ENCODE measurements at regions not wholly inside any gene's neighbourhood (a gene's known extent, or its start where the extent isn't known, plus 50 kb on each side); places are given as distances from the start of the nearest gene placed in this dataset.

GRCh38 chr5:128773378-128773777, 191.9 kb upstream of the SLC27A6 start:
- no peaks in the 10 kb centered on the region for H3K9me3 ChIP-seq (ENCODE audit: low read depth)
- no peak overlapping the region for H3K4me3 ChIP-seq
- DNase-seq (ENCODE audit: low read depth in 1 of 2, low spot score in 1 of 2), result peak in 1 of 2 donors; percentile 14

GRCh38 chr5:128774605-128775004, 190.7 kb upstream of the SLC27A6 start:
- H3K36me3 ChIP-seq, result no peaks in the 10 kb centered on the region
- H3K4me1 ChIP-seq (ENCODE audit: low read depth), result peaks cover 31% of the 10 kb centered on the region
- H3K27me3 ChIP-seq, result no peaks in the 10 kb centered on the region
- DNase-seq (ENCODE audit: low read depth in 1 of 2, low spot score in 1 of 2), result peak in 1 of 2 donors; percentile 92
- H3K9me3 ChIP-seq (ENCODE audit: low read depth), result no peaks in the 10 kb centered on the region
- no peak overlapping the region for H3K27ac ChIP-seq
- no peak overlapping the region for H3K4me3 ChIP-seq
- TF ChIP-seq CTCF (IDR thresholded peaks at IDR 0.05; ENCODE audit: low read depth, low read length), result no peak

More at GRCh38 chr5:128773378-128773777, 191.9 kb upstream of the SLC27A6 start:
- Histone ChIP-seq H3K27ac (no peak overlapping the region), H3K27me3 (no peaks in the 10 kb centered on the region), H3K36me3 (no peaks in the 10 kb centered on the region), H3K4me1 (ENCODE audit: low read depth) (peaks cover 28% of the 10 kb centered on the region)
- TF ChIP-seq CTCF (IDR thresholded peaks at IDR 0.05; ENCODE audit: low read depth, low read length), result no peak

- H3K4me3 ChIP-seq, result no peak overlapping the region
- no peak overlapping the region for H3K27ac ChIP-seq
- no peak for TF ChIP-seq CTCF (IDR thresholded peaks at IDR 0.05; ENCODE audit: low read depth, low read length)
- H3K4me1 ChIP-seq (ENCODE audit: low read depth), result peaks cover 30% of the 10 kb centered on the region
- no peaks in the 10 kb centered on the region for H3K36me3 ChIP-seq
- H3K9me3 ChIP-seq (ENCODE audit: low read depth), result no peaks in the 10 kb centered on the region
- DNase-seq (ENCODE audit: low read depth in 1 of 2, low spot score in 1 of 2), result no peak
- no peaks in the 10 kb centered on the region for H3K27me3 ChIP-seq
These were observed 189.7 kb upstream of the SLC27A6 start for GRCh38 chr5:128775558-128775957.

GRCh38 chr5:128777052-128777451, 188.2 kb upstream of the SLC27A6 start:
- Histone ChIP-seq H3K4me1 (ENCODE audit: low read depth) (peaks cover 23% of the 10 kb centered on the region), H3K27me3 (no peaks in the 10 kb centered on the region), H3K4me3 (no peak overlapping the region), H3K36me3 (no peaks in the 10 kb centered on the region), H3K27ac (no peak overlapping the region), H3K9me3 (ENCODE audit: low read depth) (no peaks in the 10 kb centered on the region)
- no peak for DNase-seq (ENCODE audit: low read depth in 1 of 2, low spot score in 1 of 2)
- no peak for TF ChIP-seq CTCF (IDR thresholded peaks at IDR 0.05; ENCODE audit: low read depth, low read length)

GRCh38 chr5:128778474-128778873, 186.8 kb upstream of the SLC27A6 start:
- peaks cover 31% of the 10 kb centered on the region for H3K4me1 ChIP-seq (ENCODE audit: low read depth)
- no peak for DNase-seq (ENCODE audit: low read depth in 1 of 2, low spot score in 1 of 2)
- H3K36me3 ChIP-seq, result no peaks in the 10 kb centered on the region
- H3K27ac ChIP-seq, result no peak overlapping the region
- H3K9me3 ChIP-seq (ENCODE audit: low read depth), result no peaks in the 10 kb centered on the region
- H3K27me3 ChIP-seq, result no peaks in the 10 kb centered on the region
- TF ChIP-seq CTCF (IDR thresholded peaks at IDR 0.05; ENCODE audit: low read depth, low read length), result no peak
- no peak overlapping the region for H3K4me3 ChIP-seq

GRCh38 chr5:128782446-128782845, 182.8 kb upstream of the SLC27A6 start:
- Histone ChIP-seq H3K9me3 (ENCODE audit: low read depth) (no peaks in the 10 kb centered on the region), H3K4me3 (no peak overlapping the region), H3K36me3 (no peaks in the 10 kb centered on the region), H3K27ac (no peak overlapping the region), H3K27me3 (no peaks in the 10 kb centered on the region), H3K4me1 (ENCODE audit: low read depth) (peaks cover 20% of the 10 kb centered on the region)
- DNase-seq (ENCODE audit: low read depth in 1 of 2, low spot score in 1 of 2), result peak in 1 of 2 donors; percentile 92
- TF ChIP-seq CTCF (IDR thresholded peaks at IDR 0.05; ENCODE audit: low read depth, low read length), result no peak

Measured in cardiac muscle cell (in vitro differentiated cells and primary cell).